K562 (cell line): ENCODE measurements at regions not wholly inside any gene's neighbourhood (a gene's known extent, or its start where the extent isn't known, plus 50 kb on each side); places are given as distances from the start of the nearest gene placed in this dataset.

Experiments
- ATAC-seq: fragments of 200-7000 bp; cut with Tn5 transposase; 3 replicates; pipeline ENCODE4 v1.9.1; 2020; ENCODE audit warnings: moderate library complexity
- BruUV-seq: library from RNA; stranded (reverse); fragments of 400-500 nt; replicated peaks from 2 replicates; lab custom pipeline; 2021; lab: Mats Ljungman, UMichigan
- CTCF ChIA-PET: fragments of 300-600 bp; formaldehyde crosslinking; extraction: SDS; loops from one replicate; lab custom pipeline; 2021; ENCODE audit warnings: low intra/inter-chr PET ratio; lab: Yijun Ruan, JAX
- POLR2A ChIA-PET: fragments of 300-600, 350-650 bp; sonication (Branson Sonifier 250); formaldehyde crosslinking; extraction: SDS; loops from one replicate; lab custom pipeline; 2021; ENCODE audit warnings: antibody characterized with exemption, inconsistent platforms; lab: Yijun Ruan, JAX
- DNase-seq, 4 experiments: peaks; one replicate each; pipeline versions ENCODE4 v3.0.0 to v3.0.0-alpha.2; 2011 to 2018; ENCODE audit warnings: low spot score in 3 of 4, mixed read lengths in 3 of 4; ENCODE audit errors: extremely low read depth in 1 of 4
- FAIRE-seq: peaks from 2 replicates; lab custom pipeline; 2011; peaks lifted over from hg19 to GRCh38; lab: Jason Lieb, UNC
- H2AFZ ChIP-seq: 2 replicates; pipeline ENCODE4 v1.6.0; 2011; ENCODE audit warnings: low read depth, low read length, control low read depth, inconsistent platforms
- H3K27ac ChIP-seq: fragments of 200-600 bp; 3 replicates; pipeline ENCODE4 v1.8.0; 2011; ENCODE audit warnings: low read depth, mild to moderate bottlenecking, control low read depth, inconsistent platforms, low read length, moderate library complexity, mixed read lengths; ENCODE audit errors: extremely low read depth
- H3K27me3 ChIP-seq, 2 experiments: fragments of 300-600 bp in 1 of 2; 2 replicates in 1 of 2; 3 replicates in 1 of 2; pipeline versions ENCODE4 v1.6.0 to v1.8.0; 2011; ENCODE audit warnings: inconsistent platforms in 2 of 2, low read length in 2 of 2, mild to moderate bottlenecking in 1 of 2, mixed read lengths in 1 of 2, moderate library complexity in 1 of 2; ENCODE audit not compliant: control insufficient read depth in 2 of 2, insufficient read depth in 2 of 2
- H3K36me3 ChIP-seq: fragments of 300-600 bp; 3 replicates; pipeline ENCODE4 v1.8.0; 2011; ENCODE audit warnings: mild to moderate bottlenecking, low read length, inconsistent platforms; ENCODE audit not compliant: control insufficient read depth, insufficient read depth
- H3K4me1 ChIP-seq, 2 experiments: fragments of 200-600 bp in 1 of 2; replicated peaks in 1 of 2; 2 replicates in 1 of 2; 3 replicates in 1 of 2; pipeline versions ENCODE4 v1.5.1 to v1.8.0; 2011; ENCODE audit warnings: inconsistent platforms in 2 of 2, low read length in 2 of 2, mild to moderate bottlenecking in 1 of 2, mixed read lengths in 1 of 2, moderate library complexity in 1 of 2; ENCODE audit not compliant: control insufficient read depth in 2 of 2, insufficient read depth in 2 of 2
- H3K4me2 ChIP-seq: 2 replicates; pipeline ENCODE4 v1.6.1; 2011; ENCODE audit warnings: low read length, control low read depth, inconsistent platforms, mixed read lengths; ENCODE audit not compliant: insufficient read depth
- H3K4me3 ChIP-seq: fragments of 200-600 bp; sonication (generic), shearing (Covaris generic); 2 replicates; pipeline ENCODE4 v1.5.1; 2016; ENCODE audit warnings: control low read depth, inconsistent platforms
- H3K79me2 ChIP-seq: fragments of 200-600 bp; 3 replicates; pipeline ENCODE4 v1.8.0; 2011; ENCODE audit warnings: low read length, inconsistent platforms; ENCODE audit not compliant: control insufficient read depth, insufficient read depth
- H3K9ac ChIP-seq, 2 experiments: 2 replicates each; pipeline versions ENCODE4 v1.6.0 to v1.6.1; 2011; ENCODE audit warnings: low read depth in 2 of 2, low read length in 2 of 2, control low read depth in 1 of 2, inconsistent platforms in 1 of 2, mild to moderate bottlenecking in 1 of 2, mixed read lengths in 1 of 2; ENCODE audit not compliant: insufficient read depth in 1 of 2
- H3K9me1 ChIP-seq: one replicate; pipeline ENCODE4 v1.6.0; 2011; ENCODE audit warnings: inconsistent platforms, mild to moderate bottlenecking, low read length, moderate library complexity; ENCODE audit not compliant: control insufficient read depth, insufficient read depth
- H3K9me3 ChIP-seq: replicated peaks from 2 replicates; pipeline ENCODE4 v1.5.1; 2011; ENCODE audit warnings: low read depth, low read length, inconsistent platforms; ENCODE audit not compliant: control insufficient read depth, insufficient read depth
- H4K20me1 ChIP-seq: replicated peaks from 2 replicates; pipeline ENCODE4 v1.6.1; 2011; ENCODE audit warnings: low read length, inconsistent platforms, mixed read lengths; ENCODE audit not compliant: control insufficient read depth, insufficient read depth
- CBX3 ChIP-seq, 2 experiments: IDR thresholded peaks; 1 replicate in 1 of 2; 2 replicates in 1 of 2; pipeline ENCODE4 v1.6.1; 2012; ENCODE audit warnings: inconsistent platforms in 2 of 2, low read length in 2 of 2, borderline replicate concordance in 1 of 2, control low read depth in 1 of 2
- CHCHD3 ChIP-seq: fragments of 250-450 bp; sonication (Bioruptor Pico); IDR thresholded peaks from 2 replicates; pipeline ENCODE4 v2.1.2; 2022; ENCODE audit warnings: mild to moderate bottlenecking
- DLX4 ChIP-seq: fragments of 250-450 bp; sonication (Bioruptor Pico); IDR thresholded peaks from 2 replicates; pipeline ENCODE4 v1.6.1; 2021; ENCODE audit warnings: mild to moderate bottlenecking
- ELF1 ChIP-seq: fragments of 200-800 bp; sonication (Bioruptor generic); IDR thresholded peaks from 2 replicates; pipeline ENCODE4 v1.6.1; 2016; ENCODE audit warnings: missing genetic modification characterization, missing compliant biosample characterization
- ETS2 ChIP-seq: IDR thresholded peaks from 2 replicates; pipeline ENCODE4 v1.6.1; 2016; ENCODE audit warnings: borderline replicate concordance, missing genetic modification characterization, mild to moderate bottlenecking, moderate library complexity, missing compliant biosample characterization; ENCODE audit not compliant: poor library complexity, severe bottlenecking
- NFYB ChIP-seq: IDR thresholded peaks from 2 replicates; pipeline ENCODE4 v1.6.1; 2011; ENCODE audit warnings: mild to moderate bottlenecking, moderate library complexity; ENCODE audit not compliant: insufficient read length; ENCODE audit errors: extremely low read depth
- SREBF2 ChIP-seq: sonication (generic); formaldehyde crosslinking; IDR thresholded peaks from 2 replicates; pipeline ENCODE4 v1.4.0; 2020; ENCODE audit warnings: mild to moderate bottlenecking, missing genetic modification reagents
- SRF ChIP-seq, 2 experiments: fragments of 250-450, 450-650 bp in 1 of 2; sonication (Bioruptor Pico) in 1 of 2; sonication (generic) in 1 of 2; formaldehyde crosslinking; IDR thresholded peaks; 2 replicates each; pipeline versions ENCODE4 v1.5.0 to v1.5.1; 2020 to 2022; ENCODE audit warnings: mild to moderate bottlenecking in 1 of 2, missing genetic modification reagents in 1 of 2
- TFAP4 ChIP-seq: sonication (generic); formaldehyde crosslinking; IDR thresholded peaks from 2 replicates; pipeline ENCODE4 v1.8.0; 2022; ENCODE audit warnings: missing genetic modification reagents, mild to moderate bottlenecking, moderate library complexity, borderline replicate concordance
- ZBTB26 ChIP-seq: fragments of 450-650 bp; formaldehyde crosslinking; IDR thresholded peaks from 2 replicates; pipeline ENCODE4 v1.4.0; 2022; ENCODE audit warnings: missing genetic modification characterization
- ZNF197 ChIP-seq: fragments of 200-800 bp; sonication (Bioruptor generic); IDR thresholded peaks from 2 replicates; pipeline ENCODE4 v1.6.1; 2016; ENCODE audit warnings: low read depth, missing genetic modification characterization, missing compliant biosample characterization
- ZNF280A ChIP-seq: fragments of 450-650 bp; IDR thresholded peaks from 2 replicates; pipeline ENCODE4 v1.6.1; 2018; ENCODE audit warnings: mild to moderate bottlenecking, low read depth; ENCODE audit not compliant: partially characterized antibody
- WGBS: fragments of 100-300 bp; shearing (Covaris generic); methylation state at CpG from one replicate; pipeline ENCODE4 v1.1.6; 2016; ENCODE audit warnings: low coverage, mixed read lengths; ENCODE audit not compliant: insufficient coverage; ENCODE audit errors: missing lambda C conversion rate; 5-methylcytosine and 5-hydroxymethylcytosine counted together
- in situ Hi-C: fragments of 300-500 bp; cut with MboI; formaldehyde crosslinking; loops from 4 replicates; pipeline ENCODE4 v1.15.0; 2018; ENCODE audit warnings: inconsistent platforms, mixed read lengths
- intact Hi-C: fragments of 100-400 bp; cut with micrococcal nuclease; formaldehyde crosslinking; loops from 2 replicates; pipeline ENCODE4 v1.14.2; 2022

- Histone ChIP-seq H3K9ac (no peak overlapping the region), H3K4me2 (no peak overlapping the region), H2AFZ (no peak overlapping the region), H3K36me3 (no peaks in the 10 kb centered on the region), H3K4me3 (no peak overlapping the region), H3K27ac (no peak overlapping the region), H3K9me3 (no peaks in the 10 kb centered on the region; the same call in 1 of the 2 replicates), H3K9me1 (no peaks in the 10 kb centered on the region), H3K4me1 (no peaks in the 10 kb centered on the region), H3K27me3 (no peaks in the 10 kb centered on the region), H3K79me2 (no peaks in the 10 kb centered on the region), H4K20me1 (no peaks in the 10 kb centered on the region)
- ChIA-PET CTCF (no interaction called here), POLR2A (no interaction called here)
- ATAC-seq (no peak), FAIRE-seq (no peak), DNase-seq (no peak)
- intact Hi-C loops (no loop called here), in situ Hi-C loops (no loop called here)
- TF ChIP-seq ELF1 (tag) (no peak), ZNF197 (no peak), SREBF2 (CRISPR knock-in tag) (no peak), NFYB (no peak), ZBTB26 (CRISPR knock-in tag) (no peak)
- BruUV-seq: no TSS peak
Observed at GRCh38 chr3:146715170-146715569, 110.0 kb upstream of the PLSCR5 start.

- Histone ChIP-seq H3K79me2 (no peaks in the 10 kb centered on the region), H4K20me1 (no peaks in the 10 kb centered on the region), H3K4me1 (no peaks in the 10 kb centered on the region), H3K27me3 (no peaks in the 10 kb centered on the region), H3K9me3 (no peaks in the 10 kb centered on the region; the same call in 1 of the 2 replicates), H3K9ac (no peak overlapping the region), H3K9me1 (no peaks in the 10 kb centered on the region), H3K36me3 (no peaks in the 10 kb centered on the region), H3K27ac (no peak overlapping the region), H3K4me2 (no peak overlapping the region), H3K4me3 (no peak overlapping the region), H2AFZ (no peak overlapping the region)
- intact Hi-C loops (no loop called here), in situ Hi-C loops (no loop called here)
- DNase-seq: no peak
- ChIA-PET CTCF (no interaction called here), POLR2A (no interaction called here)
- no peak for ATAC-seq
- FAIRE-seq: no peak
- TF ChIP-seq CBX3 (IDR thresholded peaks at IDR 0.05; ENCODE audit: borderline replicate concordance in 1 of 2, low read length in 2 of 2): no peak
- no peak for TF ChIP-seq CHCHD3 (CRISPR knock-in tag)
- no peak for TF ChIP-seq SRF (CRISPR knock-in tag; IDR thresholded peaks at IDR 0.05)
- TF ChIP-seq DLX4 (CRISPR knock-in tag): no peak
- no peak for TF ChIP-seq ETS2 (tag)
- TF ChIP-seq ZNF280A: no peak
- TF ChIP-seq TFAP4: no peak
- WGBS: 0% methylated on average over 3 of the region's 3 CpGs
- BruUV-seq: no TSS peak
Observed at GRCh38 chr3:146712806-146713205, 107.7 kb upstream of the PLSCR5 start.
